ENCODE measurements at regions not wholly inside any gene's neighbourhood (a gene's known extent, or its start where the extent isn't known, plus 50 kb on each side); places are given as distances from the start of the nearest gene placed in this dataset.

DNA sequence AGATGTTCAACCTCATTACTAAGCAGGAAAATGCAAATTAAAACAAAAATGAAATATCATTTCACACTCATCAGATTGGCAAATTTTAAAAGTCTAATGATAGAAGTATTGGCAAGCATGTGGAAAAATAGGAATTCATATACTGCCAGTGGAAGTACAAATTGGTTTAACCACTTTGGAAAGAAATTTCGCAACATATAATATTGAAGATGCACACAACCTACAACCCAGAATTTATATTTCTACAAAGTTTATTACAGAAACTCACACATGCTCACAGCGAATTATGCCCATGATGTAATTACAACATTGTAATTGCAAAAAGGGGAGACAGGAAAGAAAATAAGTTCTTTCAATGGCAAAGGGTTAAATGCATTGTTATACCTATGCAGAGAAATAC, 324.1 kb downstream of the IGSF11 start:
- TF ChIP-seq, protein P1, sequence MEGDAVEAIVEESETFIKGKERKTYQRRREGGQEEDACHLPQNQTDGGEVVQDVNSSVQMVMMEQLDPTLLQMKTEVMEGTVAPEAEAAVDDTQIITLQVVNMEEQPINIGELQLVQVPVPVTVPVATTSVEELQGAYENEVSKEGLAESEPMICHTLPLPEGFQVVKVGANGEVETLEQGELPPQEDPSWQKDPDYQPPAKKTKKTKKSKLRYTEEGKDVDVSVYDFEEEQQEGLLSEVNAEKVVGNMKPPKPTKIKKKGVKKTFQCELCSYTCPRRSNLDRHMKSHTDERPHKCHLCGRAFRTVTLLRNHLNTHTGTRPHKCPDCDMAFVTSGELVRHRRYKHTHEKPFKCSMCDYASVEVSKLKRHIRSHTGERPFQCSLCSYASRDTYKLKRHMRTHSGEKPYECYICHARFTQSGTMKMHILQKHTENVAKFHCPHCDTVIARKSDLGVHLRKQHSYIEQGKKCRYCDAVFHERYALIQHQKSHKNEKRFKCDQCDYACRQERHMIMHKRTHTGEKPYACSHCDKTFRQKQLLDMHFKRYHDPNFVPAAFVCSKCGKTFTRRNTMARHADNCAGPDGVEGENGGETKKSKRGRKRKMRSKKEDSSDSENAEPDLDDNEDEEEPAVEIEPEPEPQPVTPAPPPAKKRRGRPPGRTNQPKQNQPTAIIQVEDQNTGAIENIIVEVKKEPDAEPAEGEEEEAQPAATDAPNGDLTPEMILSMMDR (IDR thresholded peaks at IDR 0.05), result no peak
- TF ChIP-seq EP300 (IDR thresholded peaks at IDR 0.05), result no peak
